CD4-positive, alpha-beta T cell treated with Interferon alpha-2 for 1 hour (primary cell): ENCODE measurements at regions not wholly inside any gene's neighbourhood (a gene's known extent, or its start where the extent isn't known, plus 50 kb on each side); places are given as distances from the start of the nearest gene placed in this dataset.
"Not testable (repeated sequence)": the region's sequence is repeated elsewhere in the genome, so short reads cannot be mapped to it uniquely, and the experiment has no call there.

Experiments used
- DNase-seq, 2 donors: peaks; one replicate each; pipeline ENCODE4 v3.0.0-alpha.2; 2020 to 2022

DNA sequence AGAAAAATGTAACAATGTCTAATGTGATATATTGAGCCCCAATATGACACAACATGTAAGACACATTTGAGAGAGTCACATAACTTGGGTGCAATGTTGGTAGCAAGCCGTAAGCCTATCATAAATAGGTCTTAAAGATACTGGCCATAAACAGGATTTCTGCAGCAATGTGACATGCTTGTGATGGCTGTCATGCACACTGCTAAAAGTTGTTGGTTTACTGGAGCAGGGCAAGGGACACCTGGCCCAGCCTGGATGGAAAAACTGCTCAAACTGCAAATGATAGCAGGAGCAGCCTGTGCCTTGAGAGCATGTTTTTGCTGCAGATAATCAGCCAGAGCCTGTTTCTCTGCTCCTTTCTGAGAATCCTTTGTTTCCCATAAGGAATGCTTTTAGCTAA is 136.7 kb upstream of the ZNF91 start:
- no peak for DNase-seq

DNA sequence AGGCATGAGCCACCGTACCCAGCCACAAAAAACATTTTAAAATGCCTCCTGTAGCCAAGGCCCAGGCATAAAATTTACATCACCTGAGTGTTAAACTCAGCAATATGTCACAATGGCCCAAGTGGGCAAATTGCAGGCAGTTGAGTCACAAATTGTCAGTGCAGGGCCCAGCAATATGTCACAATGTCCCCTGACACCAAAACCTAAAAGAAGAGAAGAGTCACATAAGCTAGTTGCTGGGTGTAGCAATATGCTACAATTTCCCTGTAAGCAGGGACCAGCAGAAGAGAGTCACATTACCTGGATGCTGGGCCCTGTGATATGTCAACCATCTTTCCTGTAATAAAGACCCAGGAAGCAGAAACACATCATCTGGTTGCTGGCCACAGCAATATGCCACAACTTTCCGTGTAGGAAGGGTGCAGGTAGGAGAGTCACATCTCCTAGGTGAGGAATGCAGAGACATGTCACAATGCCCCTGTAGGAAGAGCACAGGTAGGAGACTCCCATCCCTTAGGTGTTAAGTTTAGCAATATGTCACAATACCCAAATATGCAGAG is 136.0 kb upstream of the ZNF91 start:
- no peak for DNase-seq

DNA sequence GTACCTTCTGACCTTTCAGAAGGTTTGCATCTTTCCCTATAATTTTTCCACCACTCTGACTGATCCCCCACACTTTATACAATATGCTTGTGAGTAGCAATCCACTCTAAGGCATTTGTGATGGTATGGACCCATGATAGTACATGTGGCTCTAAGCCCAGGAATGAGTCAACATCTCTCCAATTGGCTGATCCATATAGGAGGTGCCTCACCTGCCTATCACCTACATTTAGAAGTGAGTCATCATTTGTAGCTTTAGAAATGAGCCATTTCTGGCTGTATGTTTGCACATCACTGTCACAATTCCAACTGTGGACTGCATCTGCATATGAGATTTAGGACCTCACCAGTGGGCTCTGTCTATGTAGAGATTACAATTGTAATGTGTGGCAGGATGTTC is 133.1 kb upstream of the ZNF91 start:
- DNase-seq = no peak

DNA sequence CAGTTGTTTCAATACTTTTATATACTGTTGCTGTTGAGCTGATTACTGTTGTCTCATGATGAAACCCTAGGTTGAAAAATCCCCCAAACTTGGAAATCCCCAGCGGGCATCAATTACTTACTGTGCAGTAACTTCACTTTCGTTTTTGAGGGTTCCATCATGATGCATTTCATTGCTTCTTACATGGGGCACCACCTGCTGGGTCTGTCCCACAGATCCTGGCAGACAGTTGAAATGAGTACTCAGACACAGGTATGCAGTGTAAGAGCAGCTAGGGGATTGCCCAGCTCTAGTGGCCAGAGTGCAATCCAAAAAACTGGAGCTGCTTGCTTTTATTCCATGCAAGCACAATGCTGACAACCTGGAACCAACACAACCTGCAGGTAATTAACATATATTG is 132.5 kb upstream of the ZNF91 start:
- DNase-seq = peak in 1 of 2 donors; percentile 1

DNA sequence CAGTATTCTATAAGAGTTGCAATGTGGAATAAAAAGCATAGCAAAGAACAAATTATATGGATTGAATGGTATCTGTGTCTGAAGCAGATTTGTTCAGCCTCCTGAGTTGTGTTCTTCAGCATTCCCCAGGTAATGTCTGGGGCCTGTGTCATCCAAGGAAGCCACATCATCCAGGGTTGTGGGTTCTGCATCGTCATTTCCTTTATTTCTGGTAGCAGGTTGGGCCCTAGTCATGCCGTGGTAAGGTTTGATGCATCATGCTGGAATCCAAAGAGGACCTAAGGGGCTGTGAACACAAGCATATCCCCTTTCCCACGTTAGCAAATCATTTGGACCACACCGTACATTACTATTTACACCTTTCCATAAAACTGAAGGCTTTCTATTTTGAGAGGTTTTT is 131.0 kb upstream of the ZNF91 start:
- no peak for DNase-seq

DNA sequence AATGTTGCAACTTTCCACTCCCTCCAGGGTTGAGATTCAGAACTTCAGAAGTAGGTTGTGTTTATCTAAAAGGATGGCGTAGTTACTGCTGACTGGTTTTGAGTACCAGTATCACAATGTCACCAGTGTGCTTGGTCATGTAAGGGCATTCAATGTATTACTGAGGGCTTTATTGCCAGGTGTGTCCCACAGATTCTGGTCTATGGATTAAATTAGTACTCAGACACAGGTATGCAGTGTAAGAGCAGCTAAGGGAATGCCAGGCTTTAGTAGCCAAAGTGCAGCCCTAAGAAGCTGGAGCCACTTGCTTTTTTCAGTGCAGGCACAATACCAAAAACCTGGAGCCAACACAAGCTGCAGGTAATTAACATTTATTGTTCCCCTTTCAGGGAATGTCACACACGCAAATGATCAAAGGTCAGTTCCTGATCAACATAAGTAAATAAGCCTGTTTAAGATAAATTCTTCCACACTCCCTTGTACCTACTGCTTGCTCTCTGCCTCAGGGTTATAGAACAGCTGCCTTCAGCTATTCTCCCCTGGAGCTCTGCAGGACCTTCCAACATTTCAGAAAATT is 130.1 kb upstream of the ZNF91 start:
- no peak for DNase-seq

DNA sequence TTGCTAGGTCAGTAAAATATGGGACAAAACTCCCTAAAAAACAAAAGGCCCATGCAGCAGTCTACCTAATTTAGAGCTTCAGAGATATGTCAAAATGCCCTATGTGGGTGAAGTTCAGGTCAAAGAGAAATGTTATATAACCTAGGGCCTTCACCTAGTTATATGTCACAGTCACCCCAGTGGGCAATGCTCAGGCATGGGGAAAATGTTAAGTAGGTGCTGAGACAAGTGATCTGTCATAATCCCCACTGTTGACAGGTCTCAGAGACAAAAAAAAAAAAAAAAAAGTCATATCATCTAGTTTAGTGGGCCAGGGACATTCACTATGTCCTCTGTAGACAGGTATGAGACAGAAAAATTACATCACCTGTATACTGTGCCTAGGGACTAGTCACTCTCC is 128.6 kb upstream of the ZNF91 start:
- DNase-seq = no peak

DNA sequence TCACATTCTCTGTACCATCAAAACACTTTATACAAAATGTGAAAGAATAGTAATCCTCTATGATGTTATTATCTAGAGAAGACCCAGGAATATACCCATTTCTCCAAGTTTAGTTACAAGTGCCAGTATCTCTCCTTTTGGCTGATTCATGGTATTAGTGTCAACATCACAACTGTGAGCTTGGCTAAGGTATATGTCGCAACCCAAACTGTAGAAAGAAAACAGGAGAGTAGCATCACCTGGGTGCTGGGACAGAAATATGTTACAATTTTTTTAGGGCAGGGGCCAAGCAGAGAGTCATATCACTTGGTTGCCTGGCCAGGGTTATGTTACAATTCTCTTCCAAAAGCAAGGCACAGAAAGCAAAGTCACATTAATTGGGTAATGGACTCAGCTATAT is 127.2 kb upstream of the ZNF91 start:
- no peak for DNase-seq

DNA sequence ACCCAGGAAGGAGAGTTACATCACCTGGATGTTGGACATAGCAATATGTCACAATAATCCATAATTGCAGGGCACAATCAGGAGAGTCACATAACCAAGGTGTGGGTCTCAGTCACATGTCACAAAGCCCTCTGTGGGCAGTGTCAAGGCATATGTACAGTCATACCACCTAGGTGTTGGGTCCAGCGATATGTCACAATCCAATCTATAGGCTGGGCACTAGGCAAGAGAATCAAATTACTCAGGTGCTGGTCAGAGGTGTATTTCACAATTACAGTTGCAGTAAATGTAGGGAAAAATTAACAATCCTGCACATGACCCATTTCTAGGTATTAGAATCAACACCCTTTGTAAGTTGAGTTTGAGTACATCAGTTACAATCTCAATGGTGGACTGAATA is 126.2 kb upstream of the ZNF91 start:
- DNase-seq = no peak

DNA sequence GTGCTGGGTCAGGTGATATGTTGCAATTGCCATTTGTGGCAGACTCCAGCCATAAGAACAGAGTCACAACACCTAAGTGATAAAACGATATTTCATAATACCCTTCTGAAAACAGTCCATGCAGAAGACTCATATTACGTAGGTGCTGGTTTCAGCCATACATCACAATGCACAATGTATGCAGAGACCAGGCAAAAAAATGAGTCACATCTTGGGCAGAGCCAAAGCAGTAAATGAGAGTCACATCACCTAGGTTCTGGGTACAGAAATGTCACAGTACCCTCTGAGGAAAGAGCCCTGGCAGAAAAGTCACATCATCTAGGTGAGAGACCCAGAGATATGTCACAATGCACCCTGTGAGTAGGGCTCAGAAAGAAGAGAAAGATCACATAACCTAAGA is 125.2 kb upstream of the ZNF91 start:
- DNase-seq = no peak

DNA sequence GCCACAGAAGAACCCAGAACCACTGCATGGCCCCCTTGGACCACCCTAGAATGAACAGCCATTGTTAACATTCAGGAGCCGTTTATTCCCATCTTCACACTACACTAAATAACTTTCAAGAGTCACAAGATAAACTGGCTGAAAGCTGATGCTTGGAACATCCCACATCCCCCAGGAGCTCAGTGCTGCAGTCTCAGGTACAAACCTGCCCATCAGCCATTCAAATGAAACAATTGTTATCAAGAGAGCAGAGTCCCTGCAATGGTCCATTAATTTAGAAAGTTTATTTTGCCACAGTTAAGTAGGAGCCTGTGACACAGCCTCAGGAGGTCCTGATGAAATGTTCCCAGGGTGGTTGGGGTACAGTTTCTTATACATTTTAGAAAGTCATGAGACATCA is 123.8 kb upstream of the ZNF91 start:
- DNase-seq = no peak

DNA sequence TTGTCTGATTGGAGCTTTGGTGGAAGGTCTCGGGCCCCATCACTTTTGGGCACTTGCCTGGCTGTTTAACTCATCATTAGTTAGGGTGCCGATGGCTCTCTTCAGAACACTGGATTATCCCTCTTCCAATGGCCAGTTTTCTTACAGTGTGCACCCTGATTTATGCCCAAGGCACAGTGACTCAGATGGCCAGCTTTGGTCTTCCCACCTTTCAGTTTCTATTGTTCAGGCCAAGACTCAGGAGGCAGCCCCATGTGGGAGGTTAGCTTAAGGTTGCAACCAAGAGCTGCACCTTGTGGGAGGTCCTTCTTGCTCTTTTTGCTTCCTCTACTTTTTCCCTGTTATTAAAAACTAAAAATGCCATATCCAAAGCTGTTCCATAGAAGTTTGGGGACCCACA is 121.0 kb upstream of the ZNF91 start:
- DNase-seq = no peak

DNA sequence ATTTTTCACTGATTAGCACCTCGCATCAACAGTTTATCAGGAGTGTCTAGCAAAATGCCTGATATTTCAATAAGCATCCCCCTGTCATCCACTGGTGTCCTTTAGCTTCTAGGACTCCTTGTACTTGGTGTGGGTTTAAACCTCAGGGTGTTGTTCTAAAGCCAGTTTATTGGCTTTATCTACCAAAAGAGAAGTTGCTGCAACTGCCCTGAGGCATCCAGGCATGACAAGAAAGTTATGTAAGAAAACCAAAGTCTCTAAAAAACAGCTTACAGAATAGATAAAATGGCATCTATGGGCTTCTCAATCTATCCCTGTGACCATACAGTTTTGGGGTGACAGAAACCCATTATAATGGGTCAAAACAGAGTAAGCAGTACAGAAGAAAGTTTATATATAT is 120.3 kb upstream of the ZNF91 start:
- no peak for DNase-seq

DNA sequence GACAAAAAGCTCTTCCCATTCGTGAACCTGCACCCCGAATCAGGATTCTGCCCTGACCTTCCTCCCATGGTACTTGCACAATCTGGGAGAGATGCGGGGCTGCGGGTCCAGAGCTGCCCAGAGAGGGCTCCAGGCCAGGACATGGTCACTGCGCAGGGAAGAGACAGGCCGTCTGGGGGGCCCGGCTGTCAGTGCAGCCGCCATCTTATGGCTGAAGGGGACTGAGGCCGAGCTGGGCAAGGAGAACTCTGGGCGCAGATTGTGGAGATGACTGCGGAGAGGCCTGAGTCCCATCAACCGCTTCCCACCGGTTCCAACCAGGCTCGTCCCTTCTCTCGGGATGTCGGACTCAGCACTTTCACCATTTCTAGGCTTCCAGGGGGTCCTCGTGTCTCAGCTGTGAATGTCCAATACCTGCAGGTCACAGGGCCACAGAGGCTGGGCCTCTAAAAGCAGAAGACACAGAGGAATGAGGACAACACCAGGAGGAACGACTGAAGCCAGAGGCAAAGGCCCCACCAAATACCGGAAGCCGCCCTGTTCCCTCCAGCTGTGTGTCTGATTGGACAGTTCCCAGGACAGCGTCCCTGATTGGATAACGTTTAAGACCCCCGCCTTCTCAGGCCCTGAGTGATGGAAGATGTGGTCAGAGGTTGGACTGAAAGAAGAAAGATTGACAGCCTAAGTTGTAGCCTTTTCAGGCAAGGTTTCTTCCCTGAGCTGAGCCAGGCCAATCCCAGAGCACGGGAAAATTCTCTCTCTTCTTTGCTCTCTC is 117.1 kb upstream of the ZNF91 start:
- DNase-seq = no peak

DNA sequence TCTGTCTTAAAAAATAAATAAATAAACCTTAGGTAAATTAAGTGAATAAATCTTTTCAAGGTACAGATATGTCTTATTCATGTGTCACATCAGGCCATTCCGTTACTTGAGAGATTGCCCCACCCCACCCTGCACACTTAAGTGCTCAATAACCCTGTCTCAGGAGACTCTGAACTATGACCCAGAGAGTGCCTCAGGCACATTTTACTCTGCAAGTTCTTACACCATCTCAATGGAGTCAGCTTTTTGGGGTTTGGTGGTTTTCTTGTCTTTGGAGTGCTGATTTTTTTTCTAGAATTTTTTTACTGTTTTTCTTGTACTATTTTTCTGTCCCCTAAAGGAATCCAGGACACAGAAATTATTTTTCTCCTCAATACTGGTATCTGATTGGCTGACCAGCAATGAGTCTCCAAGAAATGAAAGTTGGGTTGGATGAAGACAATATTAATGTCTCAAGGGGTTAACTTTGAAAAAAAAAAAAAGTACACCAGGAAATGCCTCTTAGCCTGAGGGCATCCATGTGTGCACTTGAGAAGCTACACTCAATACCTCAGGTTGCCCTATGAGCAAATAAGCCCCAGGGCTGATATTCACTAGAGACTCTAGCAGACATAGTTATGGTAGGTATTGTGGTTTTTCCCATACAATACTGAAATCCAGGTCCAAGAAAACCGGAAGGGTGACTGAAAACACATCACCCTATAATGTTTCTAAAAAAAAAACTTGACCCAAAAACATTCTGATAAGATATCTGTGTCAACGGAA is 114.6 kb upstream of the ZNF91 start:
- DNase-seq = no peak

DNA sequence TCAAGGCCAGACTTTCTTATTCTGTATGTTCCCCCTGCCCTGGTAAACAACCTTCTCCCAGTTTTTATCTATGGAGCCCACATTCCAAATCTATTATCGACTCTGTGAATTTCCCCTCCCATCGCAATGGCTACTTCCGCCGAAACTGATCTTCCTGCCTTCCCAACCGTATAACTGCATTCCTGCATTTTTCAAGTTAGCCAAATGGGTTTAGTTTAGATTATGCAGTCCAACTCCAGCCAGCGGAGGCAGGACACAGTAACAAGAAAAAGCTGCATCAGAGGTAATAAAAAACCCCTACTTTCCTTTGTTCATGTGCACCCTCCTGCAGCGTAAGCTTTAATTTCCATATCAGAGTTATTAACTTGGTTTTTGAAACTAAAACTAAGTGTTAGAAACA is 112.2 kb upstream of the ZNF91 start:
- no peak for DNase-seq

DNA sequence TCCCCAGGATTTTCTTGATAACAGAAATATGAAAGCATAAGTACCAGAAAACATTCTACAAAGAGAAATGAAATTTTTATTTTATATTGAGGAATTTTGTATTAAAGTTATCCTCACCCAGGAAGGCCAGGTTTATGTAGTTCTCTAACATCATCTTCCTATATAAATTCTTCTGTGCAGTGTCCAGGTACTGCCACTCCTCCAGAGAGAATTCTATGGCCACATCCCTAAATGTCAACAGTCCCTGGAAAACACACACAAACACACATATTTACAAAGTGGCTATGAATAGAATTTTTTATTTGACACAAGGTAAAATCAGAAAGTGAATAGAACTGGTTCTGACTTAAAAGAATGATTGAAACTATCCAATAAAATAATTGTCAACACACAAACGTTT is 110.5 kb upstream of the ZNF91 start:
- no peak for DNase-seq

DNA sequence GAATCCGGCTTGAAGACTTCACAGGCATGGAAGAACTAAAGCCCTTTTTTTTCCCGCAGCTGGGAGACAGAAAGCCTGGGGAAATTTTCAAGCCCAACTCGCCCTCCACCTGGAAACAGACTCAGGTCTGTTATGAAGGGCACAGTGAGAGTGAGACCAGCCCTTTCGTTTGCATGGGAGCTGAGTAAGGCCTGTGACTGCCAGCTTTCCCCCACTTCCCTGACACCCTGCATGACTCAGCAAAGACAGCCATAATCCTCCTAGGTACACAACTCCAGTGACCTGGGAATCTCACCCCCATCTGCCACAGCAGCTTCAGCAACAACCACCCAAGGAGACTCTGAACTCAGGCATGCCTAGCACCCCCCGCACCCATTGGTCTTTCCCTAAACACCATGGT is 87.6 kb upstream of the ZNF91 start:
- no peak for DNase-seq

DNA sequence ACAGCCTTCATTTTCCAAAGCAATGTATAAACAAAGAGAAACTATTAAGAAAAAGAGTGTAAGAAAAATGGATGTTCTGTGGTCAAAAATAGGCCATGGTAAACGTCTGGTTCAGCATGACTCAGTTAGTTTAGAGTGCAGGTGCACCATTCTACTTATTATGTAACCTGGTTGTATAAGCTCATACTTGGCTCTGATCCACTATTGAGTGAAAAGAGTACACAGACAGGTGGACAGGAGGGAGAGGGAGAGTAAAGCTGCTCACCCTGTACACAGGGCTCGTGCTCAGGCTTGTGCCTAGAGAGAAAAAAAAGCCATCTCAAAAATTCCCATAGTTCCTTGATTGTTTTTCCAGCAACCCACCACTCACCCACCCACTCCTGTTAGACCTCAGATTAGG is 85.8 kb upstream of the ZNF91 start:
- DNase-seq = no peak

DNA sequence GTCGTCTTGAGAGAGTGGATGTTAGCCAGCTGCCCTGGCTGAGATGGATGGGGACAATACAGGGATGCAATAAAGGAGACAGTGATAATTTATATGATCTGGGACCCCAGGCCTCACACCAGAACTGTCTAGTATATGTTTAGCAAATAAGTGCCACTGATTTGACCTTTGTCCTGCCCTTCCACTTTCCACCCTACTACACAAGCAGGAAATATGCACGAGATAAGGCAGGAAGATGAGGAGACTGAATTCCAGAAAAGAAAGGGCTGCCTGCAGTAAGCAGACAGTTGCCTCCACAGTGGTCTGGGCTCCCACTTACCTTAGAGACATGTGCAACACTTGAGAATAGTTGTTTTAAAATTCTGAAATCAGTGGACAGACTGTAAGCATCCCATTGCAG is 80.2 kb upstream of the ZNF91 start:
- no peak for DNase-seq

DNA sequence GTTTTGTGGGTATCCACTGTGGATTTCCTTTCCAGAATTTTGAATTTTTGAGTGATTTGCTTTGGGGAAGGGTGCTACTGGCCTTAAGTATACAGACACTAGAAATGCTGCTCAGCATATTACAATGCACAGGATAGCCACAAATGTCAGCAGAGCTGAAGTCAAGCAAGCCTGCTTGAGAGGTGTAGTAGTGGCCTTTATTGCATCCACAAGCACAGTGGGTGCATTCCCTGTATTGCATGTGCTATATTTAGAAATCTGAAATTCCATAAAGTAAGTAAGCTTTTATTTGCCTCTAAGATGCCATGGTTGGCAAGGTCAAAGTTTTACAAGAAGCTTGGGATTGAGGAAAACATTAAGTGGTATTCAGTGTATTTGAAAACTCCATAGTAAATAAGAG is 79.5 kb upstream of the ZNF91 start:
- no peak for DNase-seq

DNA sequence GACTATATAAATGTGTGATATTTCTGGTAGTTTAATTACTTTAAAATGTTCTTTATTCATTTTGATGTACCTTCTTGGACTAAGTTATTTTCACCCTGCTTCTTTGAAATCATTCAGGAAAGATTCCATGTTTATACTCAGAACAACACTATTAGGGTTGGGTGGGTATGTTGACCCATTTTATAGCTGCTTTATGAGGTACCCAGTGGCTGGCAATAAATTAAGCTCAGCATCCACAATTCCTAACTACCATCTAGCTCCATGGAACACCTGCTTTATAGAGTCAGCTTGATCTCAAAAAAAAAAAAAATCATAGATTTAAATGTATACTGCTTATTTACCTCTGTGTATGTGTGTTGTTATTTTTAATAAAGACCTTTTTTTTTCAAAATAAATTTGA is 78.9 kb upstream of the ZNF91 start:
- no peak for DNase-seq

DNA sequence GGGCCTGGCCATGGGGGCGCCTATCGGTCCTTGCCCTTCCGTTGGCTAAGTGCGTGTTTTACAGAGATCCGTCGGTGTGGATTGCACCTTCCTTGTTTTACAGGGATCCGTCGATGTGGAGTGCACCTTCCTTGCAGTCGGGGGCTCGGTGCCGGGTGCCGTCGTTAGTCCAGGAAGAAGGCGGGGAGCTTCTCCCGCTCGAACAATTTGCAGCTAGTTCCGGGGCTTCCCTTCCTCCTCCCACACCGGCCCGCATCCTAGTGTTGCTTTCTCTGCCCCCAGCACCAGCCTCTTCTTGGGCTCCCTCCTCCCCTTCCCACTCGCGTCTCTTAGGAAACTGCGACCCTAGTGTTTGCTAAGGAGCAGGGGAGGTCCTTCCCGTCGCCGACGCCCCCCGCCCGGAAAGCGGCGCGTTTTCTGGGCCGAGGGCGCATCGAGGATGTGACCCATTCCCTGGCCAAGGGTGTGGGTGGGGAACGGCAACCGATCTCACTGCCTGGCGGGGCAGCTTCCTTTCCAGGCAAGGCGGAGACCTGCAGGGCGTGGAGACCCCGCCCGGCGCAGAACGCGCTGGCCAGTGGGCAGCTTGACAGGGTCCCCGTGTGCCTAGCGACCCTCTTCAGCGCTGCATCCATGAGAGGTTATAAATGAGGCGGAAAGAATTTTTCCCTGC is 75.7 kb upstream of the ZNF91 start:
- DNase-seq = no peak

DNA sequence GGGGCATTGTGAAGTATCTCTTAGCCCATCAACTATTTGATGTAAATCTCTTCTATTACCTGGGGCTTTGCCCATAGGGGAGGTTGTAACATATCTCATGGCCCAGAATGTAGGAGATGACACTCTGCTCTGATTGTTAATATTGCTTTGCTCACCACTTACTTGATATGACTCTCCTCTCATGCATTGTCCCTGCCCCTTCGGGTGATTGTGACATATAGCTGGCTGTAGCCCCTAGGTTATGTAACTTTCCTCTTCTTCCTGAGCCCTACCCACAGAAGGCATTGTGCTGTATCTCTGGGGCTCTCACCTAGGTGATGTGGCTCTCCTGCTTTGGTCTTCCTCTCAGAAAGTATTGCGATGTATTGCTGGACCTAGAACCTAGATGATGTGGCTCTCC is 69.1 kb upstream of the ZNF91 start:
- DNase-seq = not testable (repeated sequence)
